ENCODE measurements at regions not wholly inside any gene's neighbourhood (a gene's known extent, or its start where the extent isn't known, plus 50 kb on each side); places are given as distances from the start of the nearest gene placed in this dataset.

GRCh38 chr18:60543646-60544045 lies 171.1 kb upstream of the MC4R start:
- no peak for TF ChIP-seq KDM5A (IDR thresholded peaks at IDR 0.05; ENCODE audit: low read length)
- no peak for TF ChIP-seq EP300 (IDR thresholded peaks at IDR 0.05; ENCODE audit: borderline replicate concordance in 1 of 2, low read depth in 2 of 2, low read length in 2 of 2)
- TF ChIP-seq CTCF (IDR thresholded peaks at IDR 0.05; ENCODE audit: control extremely low read depth in 1 of 3, insufficient read depth in 1 of 3, low read depth in 1 of 3, low read length in 3 of 3) = no peak
- TF ChIP-seq ATF2 (IDR thresholded peaks at IDR 0.05; ENCODE audit: low read length) = no peak
- no peak for TF ChIP-seq POLR2A (IDR thresholded peaks at IDR 0.05; ENCODE audit: control extremely low read depth in 1 of 2, low read depth in 2 of 2, low read length in 2 of 2)
- no peak for TF ChIP-seq TEAD4 (IDR thresholded peaks at IDR 0.05; ENCODE audit: low read depth, low read length)
- TF ChIP-seq YY1 (IDR thresholded peaks at IDR 0.05; ENCODE audit: low read depth, low read length) = no peak
- no peak for TF ChIP-seq TCF12 (IDR thresholded peaks at IDR 0.05; ENCODE audit: low read depth, low read length)
- TF ChIP-seq POLR2AphosphoS5 (IDR thresholded peaks at IDR 0.05; ENCODE audit: low read depth, low read length) = no peak
- TF ChIP-seq SIN3A (conservative IDR thresholded peaks at IDR 0.05 in 1 of 2, IDR thresholded peaks at IDR 0.05 in 1 of 2; ENCODE audit: low read depth in 1 of 2, low read length in 2 of 2) = no peak
- TF ChIP-seq USF2 (IDR thresholded peaks at IDR 0.05; ENCODE audit: low read length) = no peak
- no peak for TF ChIP-seq GABPA (IDR thresholded peaks at IDR 0.05; ENCODE audit: borderline replicate concordance, insufficient read depth, low read length)
- TF ChIP-seq CEBPB (IDR thresholded peaks at IDR 0.05; ENCODE audit: low read depth, low read length) = no peak

Data from H1 (cell line).